Heart left ventricle (tissue), 16 donors: ENCODE measurements at regions not wholly inside any gene's neighbourhood (a gene's known extent, or its start where the extent isn't known, plus 50 kb on each side); places are given as distances from the start of the nearest gene placed in this dataset.

Source experiments
- ATAC-seq, 4 donors: fragments of 200-7000 bp; cut with Tn5 transposase; one replicate each; pipeline ENCODE4 v1.9.1; 2020 to 2022; ENCODE audit warnings: moderate library complexity in 4 of 4, mild to moderate bottlenecking in 3 of 4, moderate number of reproducible peaks in 1 of 4
- DNase-seq, 5 donors: peaks; one replicate each; pipeline ENCODE4 v3.0.0-alpha.2; 2020
- H3K27ac ChIP-seq, 12 donors: fragments of 200-600 bp; sonication (generic) in 4 of 12; one replicate each; pipeline versions ENCODE4 v1.5.0 to v1.8.0; 2016 to 2022; ENCODE audit warnings: mild to moderate bottlenecking in 2 of 12
- H3K27me3 ChIP-seq, 9 donors: fragments of 200-600 bp; sonication (generic) in 2 of 9; one replicate each; pipeline versions ENCODE4 v1.5.1 to v1.8.0; 2016 to 2022; ENCODE audit warnings: mild to moderate bottlenecking in 3 of 9
- H3K36me3 ChIP-seq, 9 donors: fragments of 200-600 bp; sonication (generic) in 2 of 9; one replicate each; pipeline versions ENCODE4 v1.5.0 to v1.8.0; 2018 to 2022; ENCODE audit warnings: mild to moderate bottlenecking in 2 of 9
- H3K4me1 ChIP-seq, 12 donors: fragments of 200-600 bp; sonication (generic) in 4 of 12; one replicate each; pipeline versions ENCODE4 v1.5.0 to v1.8.0; 2016 to 2022; ENCODE audit warnings: mild to moderate bottlenecking in 3 of 12
- H3K4me3 ChIP-seq, 12 donors: fragments of 200-600 bp; sonication (generic) in 4 of 12; one replicate each; pipeline versions ENCODE4 v1.5.0 to v1.8.0; 2017 to 2022; ENCODE audit warnings: mild to moderate bottlenecking in 9 of 12, moderate library complexity in 4 of 12
- H3K9me3 ChIP-seq, 12 donors: fragments of 200-600 bp; sonication (generic) in 4 of 12; one replicate each; pipeline versions ENCODE4 v1.5.0 to v1.8.0; 2016 to 2022; ENCODE audit warnings: mild to moderate bottlenecking in 1 of 12
- CTCF ChIP-seq, 12 donors: fragments of 200-600 bp; sonication (generic) in 4 of 12; IDR thresholded peaks; one replicate each; pipeline versions ENCODE4 v1.5.0 to v1.8.0; 2018 to 2022; ENCODE audit warnings: antibody characterized with exemption in 12 of 12, mild to moderate bottlenecking in 5 of 12
- POLR2A ChIP-seq, 2 donors: fragments of 450-650 bp; IDR thresholded peaks; one replicate each; pipeline ENCODE4 v1.6.1; 2017; ENCODE audit warnings: antibody characterized with exemption in 2 of 2, mild to moderate bottlenecking in 2 of 2, moderate library complexity in 2 of 2
- WGBS, 4 donors: extraction: QIAGEN DNeasy Blood & Tissue Kit in 2 of 4; methylation state at CpG; one replicate each; pipeline versions ENCODE4 v1.1.5 to v1.1.7; 2013 to 2018; 5-methylcytosine and 5-hydroxymethylcytosine counted together
- intact Hi-C, 10 donors: fragments of 100-400 bp; cut with DNase I; formaldehyde crosslinking; loops; one replicate each; pipeline versions ENCODE4 v1.11.1 to v1.14.2; 2022
- donor health status: ischemic (EF 13 %, LVEDD 7.1; RV severe dilation, severe dysfunction).
- donor health status: healthy with polysubstance abuse.
- donor health status: DM: no; HTN: yes; CAD: no.
- donor health status: DM: no; HTN: no; CAD: no.
- donor health status: ischemic (EF 25% LVEDD 6.9; RV normal size, moderate dysfunction).
- donor health status: ischemic (EF 25% LVEDD 5.7; RV mildly dilated, moderate dysfunction).
- donor health status: healthy.
- donor health status: DM: yes; HTN: yes; CAD: no.
- donor health status: ischemic (EF 35%, LVEDD 5.7; RV mildly dilated, moderate dysfunction).
- donor health status: nonischemic (EF 11% LVEDD 7.7; RV severe dilation, severe dysfunction).
- donor health status: DM: yes; HTN: yes; CAD: no.
- donor health status: PGD.
- donor health status: ischemic (EF 29% LVEDD 5.4; RV normal size, mild dysfunction).
- donor health status: nonischemic (EF 23%, LVEDD 6.1; RV moderate dilation, normal function).

GRCh38 chr21:39099859-39100258 lies 83.4 kb downstream of the PSMG1 start:
- no peak overlapping the region for H3K27ac ChIP-seq
- TF ChIP-seq POLR2A (IDR thresholded peaks at IDR 0.05) (no peak), CTCF (IDR thresholded peaks at IDR 0.05) (no peak)
- DNase-seq (no peak), ATAC-seq (no peak)
- no peak overlapping the region for H3K4me3 ChIP-seq
- WGBS, 4 donors: 96 to 100% (median 98%) methylated on average over 4 of the region's 4 CpGs
- no peaks in the 10 kb centered on the region for H3K36me3 ChIP-seq
- H3K9me3 ChIP-seq: no peaks in the 10 kb centered on the region
- intact Hi-C loops: no loop called here
- no peaks in the 10 kb centered on the region for H3K27me3 ChIP-seq
- H3K4me1 ChIP-seq: peaks cover 0 to 49% (median 19%) of the 10 kb centered on the region in 12 donors

- Histone ChIP-seq H3K4me3 (no peak overlapping the region), H3K4me1 (peaks cover 0 to 45% (median 16%) of the 10 kb centered on the region in 12 donors), H3K27ac (peak overlapping the region in 1 of 12 donors; percentile 89), H3K9me3 (no peaks in the 10 kb centered on the region), H3K27me3 (no peaks in the 10 kb centered on the region), H3K36me3 (no peaks in the 10 kb centered on the region)
- ATAC-seq (no peak), DNase-seq (no peak)
- intact Hi-C loops: no loop called here
- 79 to 91% (median 81%) methylated on average over 3 of the region's 3 CpGs for WGBS, 4 donors
- TF ChIP-seq POLR2A (IDR thresholded peaks at IDR 0.05) (no peak), CTCF (IDR thresholded peaks at IDR 0.05) (no peak)
Measured at GRCh38 chr21:39098696-39099200, 84.5 kb downstream of the PSMG1 start.

GRCh38 chr21:39097981-39098380 lies 85.3 kb downstream of the PSMG1 start:
- peaks cover 0 to 53% (median 15%) of the 10 kb centered on the region in 12 donors for H3K4me1 ChIP-seq
- no peak overlapping the region for H3K4me3 ChIP-seq
- TF ChIP-seq CTCF (IDR thresholded peaks at IDR 0.05) (no peak), POLR2A (IDR thresholded peaks at IDR 0.05) (no peak)
- H3K9me3 ChIP-seq: no peaks in the 10 kb centered on the region
- DNase-seq (peak in 1 of 5 donors; percentile 56), ATAC-seq (peak in 3 of 4 donors; percentile 41 to 72 (median 63))
- no peaks in the 10 kb centered on the region for H3K27me3 ChIP-seq
- intact Hi-C loops: no loop called here
- peak overlapping the region in 5 of 12 donors; percentile 1 to 89 (median 34) for H3K27ac ChIP-seq
- 51 to 72% (median 57%) methylated on average over 9 of the region's 9 CpGs for WGBS, 4 donors
- H3K36me3 ChIP-seq: no peaks in the 10 kb centered on the region

GRCh38 chr21:39097335-39097861 lies 85.9 kb downstream of the PSMG1 start:
- peaks cover 0 to 58% (median 15%) of the 10 kb centered on the region in 12 donors for H3K4me1 ChIP-seq
- peak in 2 of 5 donors; percentile 51 to 58 for DNase-seq
- ATAC-seq: peak; percentile 51 to 72 (median 63)
- no peaks in the 10 kb centered on the region for H3K9me3 ChIP-seq
- no peak overlapping the region for H3K4me3 ChIP-seq
- H3K27me3 ChIP-seq: no peaks in the 10 kb centered on the region
- 78 to 80% (median 79%) methylated on average over 13 of the region's 13 CpGs for WGBS, 4 donors
- peak overlapping the region in 9 of 12 donors; percentile 24 to 89 (median 41) for H3K27ac ChIP-seq
- intact Hi-C loops: no loop called here
- TF ChIP-seq POLR2A (IDR thresholded peaks at IDR 0.05) (no peak), CTCF (IDR thresholded peaks at IDR 0.05) (no peak)
- H3K36me3 ChIP-seq: no peaks in the 10 kb centered on the region
